ENCODE measurements at regions not wholly inside any gene's neighbourhood (a gene's known extent, or its start where the extent isn't known, plus 50 kb on each side); places are given as distances from the start of the nearest gene placed in this dataset.

GRCh38 chr2:234423884-234424283 is 73.0 kb downstream of the ARL4C start:
- Histone ChIP-seq H3K9me3 (no peaks in the 10 kb centered on the region), H3K36me3 (no peaks in the 10 kb centered on the region), H3K27me3 (no peaks in the 10 kb centered on the region), H3K4me3 (no peak overlapping the region), H3K4me1 (peaks cover 0 to 12% (median 6%) of the 10 kb centered on the region in 4 donors), H3K27ac (no peak overlapping the region)
- intact Hi-C loops (cut with DNase I; ENCODE audit: low total_unique reads) = no loop called here
- no peak for DNase-seq
- no peak for TF ChIP-seq CTCF (IDR thresholded peaks at IDR 0.05)

- intact Hi-C loops (cut with DNase I; ENCODE audit: low total_unique reads) = no loop called here
- Histone ChIP-seq H3K9me3 (no peaks in the 10 kb centered on the region), H3K4me1 (peaks cover 0 to 12% (median 6%) of the 10 kb centered on the region in 4 donors), H3K27ac (no peak overlapping the region), H3K4me3 (no peak overlapping the region), H3K36me3 (no peaks in the 10 kb centered on the region), H3K27me3 (no peaks in the 10 kb centered on the region)
- DNase-seq = no peak
- TF ChIP-seq CTCF (IDR thresholded peaks at IDR 0.05) = no peak
Measured at GRCh38 chr2:234422981-234423431, 73.9 kb downstream of the ARL4C start.

GRCh38 chr2:234422273-234422732 is 74.6 kb downstream of the ARL4C start:
- Histone ChIP-seq H3K4me1 (peaks cover 0 to 7% (median 3%) of the 10 kb centered on the region in 4 donors), H3K36me3 (no peaks in the 10 kb centered on the region), H3K9me3 (no peaks in the 10 kb centered on the region), H3K27me3 (no peaks in the 10 kb centered on the region), H3K27ac (no peak overlapping the region), H3K4me3 (no peak overlapping the region)
- DNase-seq = no peak
- no peak for TF ChIP-seq CTCF (IDR thresholded peaks at IDR 0.05)
- intact Hi-C loops (cut with DNase I; ENCODE audit: low total_unique reads) = no loop called here

GRCh38 chr2:234420408-234420807 is 76.5 kb downstream of the ARL4C start:
- Histone ChIP-seq H3K36me3 (no peaks in the 10 kb centered on the region), H3K9me3 (no peaks in the 10 kb centered on the region), H3K4me1 (peaks cover 0 to 7% (median 2%) of the 10 kb centered on the region in 4 donors), H3K27me3 (no peaks in the 10 kb centered on the region), H3K4me3 (no peak overlapping the region), H3K27ac (no peak overlapping the region)
- intact Hi-C loops (cut with DNase I; ENCODE audit: low total_unique reads) = no loop called here
- TF ChIP-seq CTCF (IDR thresholded peaks at IDR 0.05) = no peak
- no peak for DNase-seq

- H3K27me3 ChIP-seq = no peaks in the 10 kb centered on the region
- intact Hi-C loops (cut with DNase I; ENCODE audit: low total_unique reads) = no loop called here
- DNase-seq = no peak
- no peak overlapping the region for H3K4me3 ChIP-seq
- H3K9me3 ChIP-seq = no peaks in the 10 kb centered on the region
- H3K4me1 ChIP-seq = peaks cover 0 to 7% (median 2%) of the 10 kb centered on the region in 4 donors
- no peak overlapping the region for H3K27ac ChIP-seq
- H3K36me3 ChIP-seq = no peaks in the 10 kb centered on the region
- no peak for TF ChIP-seq CTCF (IDR thresholded peaks at IDR 0.05)
Measured at GRCh38 chr2:234419726-234420125, 77.2 kb downstream of the ARL4C start.

- no peak overlapping the region for H3K27ac ChIP-seq
- no peaks in the 10 kb centered on the region for H3K36me3 ChIP-seq
- no peak for TF ChIP-seq CTCF (IDR thresholded peaks at IDR 0.05)
- no peaks in the 10 kb centered on the region for H3K27me3 ChIP-seq
- intact Hi-C loops (cut with DNase I; ENCODE audit: low total_unique reads) = no loop called here
- H3K4me3 ChIP-seq = no peak overlapping the region
- no peak for DNase-seq
- no peaks in the 10 kb centered on the region for H3K4me1 ChIP-seq
- no peaks in the 10 kb centered on the region for H3K9me3 ChIP-seq
Measured at GRCh38 chr2:234415706-234416105, 81.2 kb downstream of the ARL4C start.

All from tibial artery (tissue), 4 donors.